ENCODE measurements at regions not wholly inside any gene's neighbourhood (a gene's known extent, or its start where the extent isn't known, plus 50 kb on each side); places are given as distances from the start of the nearest gene placed in this dataset.

- TF ChIP-seq CTCF (conservative IDR thresholded peaks at IDR 0.05; ENCODE audit: low read depth in 2 of 2) = no peak
- no peak for TF ChIP-seq REST (IDR thresholded peaks at IDR 0.05; ENCODE audit: unreplicated experiment)
- no peak for TF ChIP-seq EZH2 (IDR thresholded peaks at IDR 0.05; ENCODE audit: low read depth, unreplicated experiment)
- TF ChIP-seq EZH2phosphoT487 (IDR thresholded peaks at IDR 0.05; ENCODE audit: unreplicated experiment) = no peak
Measured at GRCh38 chr2:221716426-221717303, 144.6 kb upstream of the EPHA4 start.
